DMS114 treated with DMSO at 0.1 percent for 48 hours (cell line): ENCODE measurements at regions not wholly inside any gene's neighbourhood (a gene's known extent, or its start where the extent isn't known, plus 50 kb on each side); places are given as distances from the start of the nearest gene placed in this dataset.

Source experiments
- DNase-seq: peaks from one replicate; lab custom pipeline; 2025; ENCODE audit not compliant: unreplicated experiment; lab: John Stamatoyannopoulos, UW

DNA sequence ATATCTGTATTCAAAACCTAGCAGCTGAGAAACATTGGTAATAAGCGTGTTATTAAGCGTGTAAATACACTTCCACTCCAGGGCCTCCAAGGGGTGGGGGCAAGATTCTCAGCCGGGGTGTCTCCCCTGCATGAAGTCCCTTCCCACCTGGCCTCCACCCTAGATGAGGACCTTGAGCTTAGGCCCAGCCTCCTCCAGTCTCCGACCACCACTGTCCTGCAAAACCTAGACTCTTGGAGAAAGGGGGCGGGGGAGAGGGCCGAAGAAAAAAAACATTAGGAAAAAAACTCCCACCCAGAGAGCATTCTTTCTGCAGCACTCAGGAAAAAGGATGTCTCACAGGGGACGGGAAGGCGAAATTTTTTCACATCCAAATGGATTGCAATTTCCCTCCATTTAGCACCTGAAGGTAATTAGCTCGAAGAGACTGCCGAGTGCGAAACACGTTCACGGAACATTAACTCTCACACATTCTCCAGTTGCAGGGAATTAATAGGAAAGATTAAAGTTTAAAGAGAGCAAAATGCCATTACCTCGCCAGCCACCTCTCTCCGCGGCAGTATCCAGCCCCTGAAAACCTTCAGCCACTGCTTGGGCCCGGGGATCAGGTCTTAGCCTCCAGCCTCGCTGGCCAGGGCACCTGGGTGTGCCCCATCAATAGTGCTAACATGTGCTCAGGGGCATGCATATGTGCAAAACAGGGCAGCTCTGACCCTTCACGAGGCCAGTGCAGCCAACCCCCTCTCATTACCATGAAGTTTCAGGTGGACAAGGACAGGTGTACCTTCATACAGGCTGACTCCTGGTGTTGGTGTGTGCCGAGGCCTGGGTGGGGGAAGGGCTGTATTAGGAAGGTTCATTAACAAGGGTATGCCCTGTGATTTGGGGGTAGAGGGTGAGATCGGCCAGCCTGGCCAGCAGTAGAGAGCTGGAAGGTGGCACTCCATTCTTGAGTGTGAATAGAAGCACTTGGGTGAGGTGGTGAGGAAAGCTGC is 77.2 kb downstream of the HIF1AN start:
- DNase-seq: no peak

DNA sequence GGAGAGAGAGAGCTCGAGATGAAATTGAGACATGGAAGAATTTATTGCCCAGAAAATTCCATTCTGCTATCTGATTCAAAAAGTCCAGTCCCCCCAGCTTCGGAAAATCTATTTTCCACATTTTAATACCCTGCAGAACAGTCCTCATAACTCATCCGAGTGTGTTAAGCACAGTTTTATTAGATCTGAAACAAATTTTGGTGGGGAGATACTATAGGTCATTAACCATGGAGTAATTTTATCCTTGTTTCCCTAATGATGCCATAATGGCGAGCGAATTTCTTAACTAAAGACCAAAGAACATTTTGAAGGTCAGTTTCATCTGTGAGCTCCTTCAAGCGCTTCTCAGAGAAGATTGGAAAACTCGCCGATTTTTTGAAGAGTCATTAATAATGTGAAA is 78.1 kb downstream of the HIF1AN start:
- no peak for DNase-seq

DNA sequence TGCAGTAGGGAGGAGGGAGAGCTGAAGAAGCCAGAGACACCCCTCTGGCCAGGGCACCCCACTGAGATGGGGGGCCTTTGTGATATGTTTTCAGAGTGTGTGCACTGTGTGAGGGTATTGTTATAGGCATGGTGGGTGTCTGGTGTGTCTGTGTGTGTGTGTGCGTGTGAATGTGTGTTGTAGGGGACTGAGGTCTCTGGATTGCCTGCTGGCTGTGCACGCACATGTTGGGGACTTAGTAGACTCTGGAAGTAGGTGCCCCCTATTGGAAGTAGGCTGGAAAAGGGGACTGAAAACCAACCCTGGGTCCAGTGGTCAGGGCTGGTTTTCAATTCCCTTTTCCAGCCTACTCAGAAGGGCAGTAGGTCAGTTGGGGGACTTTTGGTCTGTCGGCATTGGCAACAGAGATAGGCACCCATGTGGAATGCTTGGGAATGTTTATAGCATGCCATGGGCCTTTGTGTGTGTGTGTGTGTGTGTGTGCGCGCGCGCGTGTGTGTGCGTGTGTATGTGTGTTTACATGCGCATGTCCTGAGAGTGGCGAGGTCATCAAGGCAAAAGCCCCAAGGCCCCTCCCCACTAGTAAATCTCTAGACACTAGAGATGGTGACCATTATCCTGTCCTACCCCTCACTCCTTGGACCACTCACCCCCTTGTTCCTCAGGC is 78.8 kb downstream of the HIF1AN start:
- no peak for DNase-seq

DNA sequence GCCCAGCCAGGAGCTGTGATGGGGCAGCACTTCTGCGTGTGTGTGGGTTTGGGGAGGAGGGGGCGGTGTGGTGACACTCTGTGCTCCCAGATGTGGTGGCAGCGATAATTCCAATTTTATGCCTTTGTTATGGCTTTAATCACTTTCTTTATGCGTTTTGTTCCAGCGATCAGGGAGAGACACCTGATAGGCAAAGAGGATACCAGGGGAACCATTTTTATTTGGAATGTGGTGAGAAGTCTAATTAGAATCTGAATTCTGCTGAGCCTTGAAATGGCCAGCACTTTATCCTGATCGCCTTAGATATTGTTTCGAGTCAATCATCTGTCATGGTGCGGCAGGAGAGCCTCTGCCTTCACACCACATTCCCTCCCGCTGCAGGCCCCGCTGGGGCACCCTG is 79.5 kb downstream of the HIF1AN start:
- no peak for DNase-seq

DNA sequence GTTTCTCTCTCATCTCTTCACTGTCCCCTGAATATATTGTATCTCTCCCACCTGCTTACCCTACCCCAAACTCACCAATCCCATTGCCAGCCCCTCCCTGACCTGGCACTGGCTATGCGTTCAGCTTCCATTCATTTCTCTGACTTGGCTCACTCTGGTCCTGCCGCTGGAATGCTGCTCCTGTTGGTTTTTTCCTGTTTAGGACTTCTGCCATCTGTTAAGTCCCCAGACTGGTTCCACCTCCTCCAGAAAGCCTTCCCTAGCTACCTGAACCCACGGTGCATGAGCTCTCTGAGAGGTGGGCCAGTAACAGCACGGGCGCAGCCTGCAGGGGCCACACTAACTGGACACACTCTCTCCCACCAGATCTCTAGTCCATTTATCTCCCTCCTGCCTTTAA is 80.2 kb downstream of the HIF1AN start:
- no peak for DNase-seq

DNA sequence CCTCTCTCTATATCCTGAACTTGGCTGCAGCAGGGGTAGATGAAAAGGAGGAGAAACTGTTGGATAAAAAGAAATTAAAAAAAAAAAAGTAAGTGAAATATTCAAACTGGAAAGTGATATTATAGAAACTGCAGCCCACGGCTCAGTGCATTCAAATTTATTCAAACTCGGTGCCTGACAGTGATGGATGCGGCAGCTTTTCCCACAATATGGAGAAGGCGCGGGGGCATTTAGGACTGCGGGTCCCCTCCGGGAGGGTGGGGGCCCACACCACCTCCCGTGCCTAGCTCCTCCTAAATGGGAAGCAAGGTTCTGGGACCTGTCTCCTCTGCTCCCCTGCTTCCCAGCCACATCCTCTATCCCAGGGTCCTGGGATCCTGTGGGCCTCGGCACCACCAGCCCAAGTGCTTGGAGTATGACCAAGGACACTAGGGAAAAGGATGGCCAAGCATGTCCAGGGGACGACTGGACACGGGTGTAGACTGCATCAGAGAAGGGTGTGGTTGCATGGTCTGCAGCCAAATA is 82.4 kb downstream of the HIF1AN start:
- DNase-seq: no peak

DNA sequence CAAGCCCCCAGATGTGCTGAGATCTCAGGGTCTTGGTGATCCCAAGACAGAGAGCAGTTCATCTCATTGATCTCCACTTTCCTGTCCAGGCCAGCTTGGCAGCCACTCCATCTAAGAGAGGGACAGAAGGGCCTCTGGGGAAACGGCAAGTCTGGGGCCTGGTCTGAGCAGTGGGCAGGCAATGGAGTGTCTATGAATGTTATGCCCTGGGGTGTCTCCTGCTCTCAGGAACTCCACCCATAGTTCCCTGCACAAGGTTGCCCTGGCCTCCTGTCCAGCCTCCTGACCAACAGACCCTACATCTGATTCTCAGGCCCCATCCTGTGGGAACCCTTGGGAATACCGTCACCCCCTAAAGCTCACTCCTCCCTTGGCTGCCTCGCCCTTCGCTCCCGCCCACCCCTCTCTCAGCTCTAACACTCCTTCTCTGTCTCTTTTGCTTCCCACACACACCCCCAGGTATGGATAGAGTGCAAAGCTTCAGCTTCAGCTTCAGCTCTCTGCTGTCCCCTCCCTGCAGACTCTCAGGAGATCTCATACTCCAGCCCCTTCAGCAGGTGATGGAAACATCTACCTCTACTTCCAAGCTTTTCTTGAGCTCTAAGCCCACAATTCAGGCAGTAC is 83.0 kb downstream of the HIF1AN start:
- DNase-seq: no peak

DNA sequence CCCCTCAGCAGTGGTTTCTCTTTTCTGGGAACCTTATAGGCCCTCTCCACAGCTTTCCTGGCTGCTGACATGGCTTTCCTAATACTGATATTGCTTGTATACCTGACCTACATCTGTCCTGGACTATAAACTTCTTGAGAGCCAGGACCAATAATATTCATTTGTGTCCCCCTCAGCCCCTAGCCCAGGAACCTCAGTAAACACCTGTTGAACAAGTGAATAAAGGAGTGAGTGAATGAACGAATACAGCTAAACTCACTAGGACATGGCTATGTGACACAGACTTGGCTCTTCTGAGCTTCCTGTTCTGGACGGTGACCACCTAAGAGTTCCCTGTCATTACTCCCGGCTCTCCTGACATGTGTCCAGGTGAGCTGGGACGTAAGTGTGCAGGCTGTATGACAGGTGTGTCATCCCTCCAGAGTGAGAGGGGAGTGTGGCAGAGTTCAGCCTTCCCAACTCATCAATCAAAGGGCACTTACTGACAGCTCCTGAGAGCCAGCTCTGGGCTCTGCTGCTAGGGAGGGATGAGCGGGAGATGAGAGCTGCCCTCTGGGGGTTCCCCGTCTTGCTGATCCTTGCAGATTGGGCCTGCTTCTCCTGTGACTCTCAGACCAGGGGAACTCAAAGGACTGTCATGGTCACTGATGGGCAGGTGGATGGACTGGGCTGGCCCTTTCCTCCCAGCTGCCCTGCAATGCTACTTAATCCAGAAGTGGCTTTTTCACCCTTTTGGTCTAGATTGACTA is 84.5 kb downstream of the HIF1AN start:
- DNase-seq: no peak

DNA sequence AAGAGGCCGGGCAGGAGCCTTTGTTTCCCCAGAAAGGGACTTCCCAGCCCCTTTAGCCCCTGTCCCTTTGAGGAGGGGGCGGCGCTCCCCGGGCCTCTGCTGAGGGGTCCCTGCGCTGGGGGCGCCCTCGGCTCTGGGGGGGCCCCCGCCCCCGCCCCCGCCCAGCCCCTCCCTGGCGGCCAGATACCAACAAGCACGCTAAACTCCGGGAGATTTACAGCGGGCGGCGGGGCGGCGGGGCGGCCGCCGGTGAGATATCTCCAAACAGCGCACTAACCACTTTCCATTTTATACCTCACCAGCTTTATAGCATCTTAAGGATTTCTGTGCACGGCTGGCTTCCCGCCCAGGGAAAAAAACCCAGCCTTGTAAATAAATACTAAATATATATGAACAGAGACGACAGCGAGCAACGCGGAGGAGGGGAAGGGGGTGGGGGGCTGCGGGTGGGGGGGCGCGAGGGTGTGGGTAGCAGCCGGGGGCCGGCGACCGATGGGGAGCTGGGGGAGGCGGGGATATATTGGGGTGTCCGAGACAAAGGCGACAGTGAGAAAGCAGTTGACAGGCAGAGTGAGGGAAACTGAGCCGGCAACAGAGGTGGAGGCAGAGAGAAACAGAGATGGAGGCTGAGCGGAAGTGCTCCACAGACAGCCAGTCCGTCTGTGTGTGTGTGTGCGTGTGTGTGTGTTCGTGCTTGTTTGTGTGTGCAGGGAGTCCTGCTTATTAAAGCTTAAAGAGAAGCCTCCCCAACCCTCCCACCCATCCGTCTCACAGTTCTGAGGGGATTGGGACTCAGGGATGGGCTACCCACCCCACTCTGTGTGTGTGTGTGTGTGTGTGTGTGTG is 85.8 kb downstream of the HIF1AN start:
- DNase-seq: no peak

DNA sequence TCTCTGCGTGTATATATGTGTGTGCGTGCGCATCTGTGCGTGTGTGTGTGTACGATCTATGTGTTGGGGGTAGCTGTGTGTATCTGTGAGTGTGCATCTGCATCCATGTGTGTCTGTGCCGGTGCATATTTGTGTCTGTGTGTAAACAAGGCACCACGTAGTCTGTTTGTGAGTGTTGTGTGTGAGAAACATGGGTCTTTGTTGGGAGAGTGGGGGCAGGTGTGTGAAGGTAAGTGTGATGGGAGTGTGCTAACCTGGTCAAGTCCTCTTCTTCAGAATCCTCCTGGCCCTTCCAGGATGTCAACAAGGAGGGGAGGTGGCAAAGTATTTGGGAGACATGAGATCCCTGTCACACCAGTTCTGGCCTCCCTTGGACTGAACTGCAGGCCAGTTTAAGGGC is 87.2 kb downstream of the HIF1AN start:
- DNase-seq: no peak

DNA sequence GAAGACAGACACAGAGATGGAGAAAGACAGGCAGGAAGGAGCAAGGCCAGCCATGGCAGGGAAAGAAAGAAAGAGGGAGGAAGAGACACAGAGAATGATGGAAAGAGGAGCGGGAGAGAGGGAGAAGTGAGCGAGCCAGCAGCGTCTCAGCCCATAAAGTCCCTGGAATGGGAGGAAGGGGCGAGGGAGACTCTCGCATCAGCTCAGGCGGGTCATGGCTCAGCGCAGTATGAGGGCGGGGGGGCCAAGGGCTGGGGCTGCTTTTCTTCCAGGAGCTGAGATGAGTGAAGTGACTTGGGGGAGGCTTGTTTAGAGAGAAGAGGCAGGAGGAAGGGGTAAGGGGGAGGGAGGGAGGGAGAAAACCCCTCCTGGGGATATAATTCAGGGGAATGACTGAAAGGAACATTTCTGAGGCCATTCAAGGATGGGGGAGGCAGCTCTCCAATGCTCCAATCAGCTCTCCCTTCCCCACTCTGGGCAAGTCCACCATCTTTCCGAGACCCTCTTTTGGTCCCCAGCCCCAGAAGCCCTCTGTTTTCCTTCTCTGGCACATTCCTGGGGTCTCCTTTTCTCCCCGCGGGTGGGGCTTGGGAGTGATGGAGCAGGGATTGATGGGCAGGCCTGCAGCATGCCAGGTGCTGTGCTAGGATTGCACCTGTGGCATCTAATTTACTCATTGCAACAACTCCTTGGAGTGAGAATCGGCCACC is 87.9 kb downstream of the HIF1AN start:
- no peak for DNase-seq

DNA sequence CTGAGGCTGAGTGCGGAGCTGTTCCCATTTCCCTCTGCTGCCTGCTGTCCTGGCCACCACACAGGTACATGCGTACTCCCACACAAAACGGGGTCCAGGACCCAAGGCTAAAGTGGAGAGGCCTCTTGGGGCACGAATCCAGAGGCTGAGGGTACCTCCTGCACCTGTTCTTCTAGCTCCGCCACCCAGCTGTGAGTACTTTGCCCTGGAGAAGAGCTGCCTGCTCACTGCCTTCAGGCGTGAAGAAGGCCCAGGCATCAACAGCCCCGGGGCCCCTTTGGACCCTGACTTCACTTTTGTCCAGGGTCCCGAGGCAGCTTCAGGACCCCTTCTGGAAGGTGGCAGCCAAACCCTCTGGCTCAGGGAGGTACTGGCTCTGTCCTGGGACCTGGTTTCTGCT is 88.6 kb downstream of the HIF1AN start:
- no peak for DNase-seq

DNA sequence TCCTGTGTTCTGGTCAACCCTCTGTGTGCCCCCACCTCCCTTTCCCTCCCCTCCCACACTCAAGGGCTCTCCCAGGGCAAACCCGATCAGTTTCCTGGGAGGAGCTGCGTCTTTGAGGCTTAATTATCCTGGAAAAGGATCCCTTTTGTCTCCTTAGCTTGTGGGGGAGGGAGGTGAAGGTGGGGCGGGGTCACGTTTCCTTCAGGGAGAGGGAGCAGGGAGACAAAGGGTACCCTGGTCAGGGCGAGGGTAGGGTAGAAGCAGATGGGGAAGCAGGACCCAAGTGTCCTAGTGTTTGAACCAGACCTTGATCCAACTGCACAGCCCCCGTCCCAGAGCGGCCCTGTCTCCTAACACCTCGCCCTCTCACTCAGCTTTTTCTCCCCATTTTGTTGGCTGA is 90.1 kb downstream of the HIF1AN start:
- DNase-seq: no peak

DNA sequence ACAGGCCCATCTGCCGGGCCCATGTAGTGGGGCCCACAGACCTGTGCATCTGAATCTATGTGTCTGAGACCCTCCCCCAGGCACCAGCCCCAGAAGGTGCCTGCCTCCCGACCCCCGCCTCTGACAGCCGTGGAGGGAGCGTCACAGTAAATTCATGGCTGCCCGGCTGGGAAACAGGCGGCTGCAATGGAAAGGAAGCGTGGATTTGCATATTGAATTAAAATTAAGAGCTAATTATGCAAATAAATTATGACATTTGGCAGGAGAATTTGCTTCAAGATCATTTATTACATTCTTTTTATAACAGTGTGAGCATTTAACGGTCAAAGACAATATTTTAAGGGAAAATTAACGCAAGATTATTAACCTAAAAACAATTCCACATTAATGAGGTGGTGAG is 92.3 kb downstream of the HIF1AN start:
- DNase-seq: no peak

DNA sequence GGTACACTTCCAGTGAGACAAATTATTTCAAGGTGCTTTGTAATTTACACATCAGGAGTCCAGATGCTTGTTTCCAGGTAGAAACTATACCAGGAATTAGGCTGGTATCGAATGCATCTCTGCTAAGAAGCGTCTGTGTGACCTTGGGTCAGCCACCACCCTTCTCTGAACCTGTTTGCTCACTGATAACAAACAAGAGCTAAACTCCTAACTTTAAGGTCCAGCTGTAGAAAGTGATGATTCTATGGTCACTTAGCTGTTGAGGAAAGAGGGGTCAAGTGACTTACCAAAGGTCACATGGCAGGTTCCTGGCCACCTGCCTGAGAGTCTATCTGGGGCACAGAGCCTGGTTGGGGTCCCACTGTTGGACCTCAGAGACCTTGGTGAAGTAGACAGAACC is 95.4 kb downstream of the HIF1AN start:
- DNase-seq: no peak

DNA sequence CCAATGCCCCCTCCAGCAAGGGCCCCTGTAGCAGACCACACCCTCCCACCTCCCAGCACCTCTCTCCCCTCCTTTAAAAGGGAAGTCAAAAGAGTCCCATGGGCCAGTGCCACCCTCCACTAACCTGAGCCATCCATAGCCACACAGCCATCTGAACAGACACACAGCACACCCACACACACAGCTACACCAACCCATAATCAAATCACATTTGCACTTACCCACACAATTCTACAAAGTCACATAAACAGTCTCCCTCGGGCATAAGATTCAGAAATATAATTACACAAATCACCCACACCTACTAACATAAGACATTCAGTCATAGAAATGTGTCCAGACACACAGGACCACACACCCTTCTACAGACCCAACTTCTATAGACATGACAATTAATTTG is 96.3 kb downstream of the HIF1AN start:
- DNase-seq: no peak

DNA sequence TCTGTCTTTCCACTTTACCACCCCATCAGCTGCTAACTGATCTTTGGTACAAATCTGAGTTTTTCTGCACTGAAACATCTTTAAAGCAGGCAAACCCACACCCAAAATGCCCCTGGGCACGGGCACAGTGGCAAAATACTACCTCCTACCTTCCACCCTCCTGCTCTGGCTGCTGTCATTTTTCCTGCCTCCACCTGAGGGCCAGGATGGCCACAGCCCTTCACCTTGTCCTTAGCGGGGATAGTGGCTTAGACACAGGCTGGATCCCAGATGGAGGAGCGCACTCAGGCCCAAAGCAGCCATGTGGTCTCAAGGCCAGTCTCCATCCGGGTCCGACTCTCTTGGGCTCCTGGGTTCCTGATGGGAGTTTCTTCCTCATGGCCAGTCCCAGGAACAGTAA is 98.3 kb downstream of the HIF1AN start:
- no peak for DNase-seq

DNA sequence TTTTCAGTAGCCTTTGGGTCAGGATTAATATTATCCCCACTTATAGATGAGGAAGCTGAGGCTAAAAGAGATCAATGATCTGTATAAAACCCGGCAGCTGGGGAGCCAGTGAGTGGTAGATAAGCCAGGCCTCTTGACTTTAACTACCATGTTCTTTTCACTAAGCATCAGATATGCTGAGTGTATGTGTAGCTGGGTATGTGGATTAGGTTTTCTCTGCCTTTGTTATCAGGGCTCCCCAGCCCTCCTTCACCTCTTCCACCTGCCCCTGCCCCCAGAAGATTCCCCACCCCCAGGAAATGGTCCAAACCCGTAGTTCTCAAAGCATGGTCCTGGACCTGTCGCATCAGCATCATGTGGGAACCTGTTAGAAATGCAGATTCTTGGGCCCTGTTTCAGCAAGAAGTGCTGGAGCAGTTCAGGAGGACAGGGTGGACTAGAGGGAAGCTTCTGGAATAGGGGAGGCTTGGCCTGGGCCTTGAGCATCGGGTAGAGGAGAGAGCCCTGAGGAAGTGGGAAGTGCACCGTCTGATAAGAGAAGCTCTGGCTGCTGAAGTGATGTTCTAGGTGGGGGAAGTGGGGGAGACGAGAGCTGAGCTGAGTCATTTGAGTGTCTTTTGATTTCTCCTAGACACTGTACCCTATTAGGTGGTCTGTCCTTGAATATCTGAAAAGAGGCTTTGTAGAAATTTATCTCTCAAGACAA is 101.3 kb downstream of the HIF1AN start:
- no peak for DNase-seq

DNA sequence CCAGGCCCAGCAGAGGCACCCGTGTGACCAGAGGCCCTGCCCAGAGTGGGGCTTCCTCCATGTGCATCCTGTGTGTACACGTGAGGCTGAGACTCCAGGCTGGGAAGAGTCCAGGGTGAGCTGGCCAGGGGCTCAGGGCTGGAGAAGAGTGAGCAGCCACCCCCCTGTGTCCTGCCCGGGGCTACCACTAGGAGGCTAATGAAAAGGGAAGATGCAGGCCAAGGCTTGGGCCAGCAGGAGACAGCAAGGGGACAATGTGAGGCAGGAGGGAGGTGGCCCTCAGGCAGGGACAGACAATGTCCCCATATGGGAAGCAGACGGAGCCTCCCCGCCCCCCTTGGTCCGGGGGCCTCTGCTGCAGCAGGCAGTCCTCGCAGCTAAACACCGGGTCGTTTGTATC is 102.0 kb downstream of the HIF1AN start:
- DNase-seq: peak; percentile 44
